WTC11 (cell line): ENCODE measurements at regions not wholly inside any gene's neighbourhood (a gene's known extent, or its start where the extent isn't known, plus 50 kb on each side); places are given as distances from the start of the nearest gene placed in this dataset.

Experiments used
- ATF2 ChIP-seq: sonication (generic); formaldehyde crosslinking; IDR thresholded peaks from 2 replicates; pipeline ENCODE4 v1.8.1; 2022; ENCODE audit warnings: low read depth, missing genetic modification reagents, borderline replicate concordance
- ESRRA ChIP-seq: sonication (generic); formaldehyde crosslinking; IDR thresholded peaks from 2 replicates; pipeline ENCODE4 v1.8.1; 2022; ENCODE audit warnings: mild to moderate bottlenecking, missing genetic modification reagents, borderline replicate concordance
- HMGA2 ChIP-seq: fragments of 250-450 bp; sonication (Bioruptor Pico); IDR thresholded peaks from 2 replicates; pipeline ENCODE4 v1.4.0; 2021; ENCODE audit warnings: mild to moderate bottlenecking, moderate library complexity
- NFATC4 ChIP-seq: fragments of 250-450 bp; sonication (Bioruptor Pico); IDR thresholded peaks from 2 replicates; pipeline ENCODE4 v1.9.0; 2021; ENCODE audit warnings: mild to moderate bottlenecking
- PRDM15 ChIP-seq: sonication (generic); formaldehyde crosslinking; IDR thresholded peaks from 2 replicates; pipeline ENCODE4 v1.8.0; 2022; ENCODE audit warnings: missing genetic modification reagents
- TEAD4 ChIP-seq: sonication (generic); formaldehyde crosslinking; IDR thresholded peaks from 2 replicates; pipeline ENCODE4 v1.8.0; 2022; ENCODE audit warnings: mild to moderate bottlenecking, missing genetic modification reagents
- USF1 ChIP-seq: sonication (generic); formaldehyde crosslinking; IDR thresholded peaks from 2 replicates; pipeline ENCODE4 v1.8.0; 2022; ENCODE audit warnings: mild to moderate bottlenecking, missing genetic modification reagents
- ZNF416 ChIP-seq: fragments of 250-450 bp; sonication (Bioruptor Pico); IDR thresholded peaks from 2 replicates; pipeline ENCODE4 v1.9.0; 2021; ENCODE audit warnings: mild to moderate bottlenecking, inconsistent platforms
- TF ChIP-seq, protein P1 (sequence below): fragments of 200-600 bp; IDR thresholded peaks from 2 replicates; pipeline ENCODE4 v1.8.0; 2022; ENCODE audit warnings: antibody characterized with exemption
- TF ChIP-seq, protein P2 (sequence below): sonication (generic); formaldehyde crosslinking; IDR thresholded peaks from 2 replicates; pipeline ENCODE4 v1.8.0; 2022; ENCODE audit warnings: mild to moderate bottlenecking, missing genetic modification reagents
- TF ChIP-seq, protein P3 (sequence below): sonication (generic); formaldehyde crosslinking; IDR thresholded peaks from 2 replicates; pipeline ENCODE4 v1.8.1; 2022; ENCODE audit warnings: mild to moderate bottlenecking, missing genetic modification reagents, moderate library complexity, borderline replicate concordance
- TF ChIP-seq, protein P4 (sequence below): sonication (generic); formaldehyde crosslinking; conservative IDR thresholded peaks from 2 replicates; pipeline ENCODE4 v1.8.1; 2023; ENCODE audit warnings: mild to moderate bottlenecking, low read depth, missing genetic modification reagents, moderate library complexity
- TF ChIP-seq, protein P5 (sequence below): sonication (generic); formaldehyde crosslinking; IDR thresholded peaks from 2 replicates; pipeline ENCODE4 v1.8.1; 2023; ENCODE audit warnings: mild to moderate bottlenecking, missing genetic modification reagents, moderate library complexity

DNA sequence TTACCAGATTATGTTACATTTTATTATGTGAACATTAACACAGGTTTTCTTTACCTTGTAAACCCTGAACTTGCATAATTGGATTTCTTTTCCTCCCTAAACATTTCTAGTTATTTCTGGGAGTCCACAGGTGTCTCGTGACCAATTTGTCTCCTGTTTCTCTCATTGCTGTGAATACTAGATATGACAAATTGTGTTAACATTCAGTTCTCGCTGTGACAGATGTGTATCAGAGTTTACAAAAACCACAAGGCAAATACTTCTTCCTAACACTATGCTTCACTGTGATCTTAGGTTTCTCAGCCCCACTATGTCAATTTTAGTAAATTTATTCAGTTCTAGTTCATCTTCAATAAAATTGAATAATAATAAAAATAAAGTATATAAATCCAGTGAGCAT, 1554.9 kb downstream of the EFNB2 start:
- no peak for TF ChIP-seq USF1
- TF ChIP-seq NFATC4 (CRISPR knock-in tag): no peak
- TF ChIP-seq, protein P1, sequence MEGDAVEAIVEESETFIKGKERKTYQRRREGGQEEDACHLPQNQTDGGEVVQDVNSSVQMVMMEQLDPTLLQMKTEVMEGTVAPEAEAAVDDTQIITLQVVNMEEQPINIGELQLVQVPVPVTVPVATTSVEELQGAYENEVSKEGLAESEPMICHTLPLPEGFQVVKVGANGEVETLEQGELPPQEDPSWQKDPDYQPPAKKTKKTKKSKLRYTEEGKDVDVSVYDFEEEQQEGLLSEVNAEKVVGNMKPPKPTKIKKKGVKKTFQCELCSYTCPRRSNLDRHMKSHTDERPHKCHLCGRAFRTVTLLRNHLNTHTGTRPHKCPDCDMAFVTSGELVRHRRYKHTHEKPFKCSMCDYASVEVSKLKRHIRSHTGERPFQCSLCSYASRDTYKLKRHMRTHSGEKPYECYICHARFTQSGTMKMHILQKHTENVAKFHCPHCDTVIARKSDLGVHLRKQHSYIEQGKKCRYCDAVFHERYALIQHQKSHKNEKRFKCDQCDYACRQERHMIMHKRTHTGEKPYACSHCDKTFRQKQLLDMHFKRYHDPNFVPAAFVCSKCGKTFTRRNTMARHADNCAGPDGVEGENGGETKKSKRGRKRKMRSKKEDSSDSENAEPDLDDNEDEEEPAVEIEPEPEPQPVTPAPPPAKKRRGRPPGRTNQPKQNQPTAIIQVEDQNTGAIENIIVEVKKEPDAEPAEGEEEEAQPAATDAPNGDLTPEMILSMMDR: no peak
- TF ChIP-seq, protein P2, sequence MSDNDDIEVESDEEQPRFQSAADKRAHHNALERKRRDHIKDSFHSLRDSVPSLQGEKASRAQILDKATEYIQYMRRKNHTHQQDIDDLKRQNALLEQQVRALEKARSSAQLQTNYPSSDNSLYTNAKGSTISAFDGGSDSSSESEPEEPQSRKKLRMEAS: no peak
- no peak for TF ChIP-seq HMGA2 (CRISPR knock-in tag)
- TF ChIP-seq, protein P3, sequence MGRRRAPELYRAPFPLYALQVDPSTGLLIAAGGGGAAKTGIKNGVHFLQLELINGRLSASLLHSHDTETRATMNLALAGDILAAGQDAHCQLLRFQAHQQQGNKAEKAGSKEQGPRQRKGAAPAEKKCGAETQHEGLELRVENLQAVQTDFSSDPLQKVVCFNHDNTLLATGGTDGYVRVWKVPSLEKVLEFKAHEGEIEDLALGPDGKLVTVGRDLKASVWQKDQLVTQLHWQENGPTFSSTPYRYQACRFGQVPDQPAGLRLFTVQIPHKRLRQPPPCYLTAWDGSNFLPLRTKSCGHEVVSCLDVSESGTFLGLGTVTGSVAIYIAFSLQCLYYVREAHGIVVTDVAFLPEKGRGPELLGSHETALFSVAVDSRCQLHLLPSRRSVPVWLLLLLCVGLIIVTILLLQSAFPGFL: no peak
- TF ChIP-seq, protein P4, sequence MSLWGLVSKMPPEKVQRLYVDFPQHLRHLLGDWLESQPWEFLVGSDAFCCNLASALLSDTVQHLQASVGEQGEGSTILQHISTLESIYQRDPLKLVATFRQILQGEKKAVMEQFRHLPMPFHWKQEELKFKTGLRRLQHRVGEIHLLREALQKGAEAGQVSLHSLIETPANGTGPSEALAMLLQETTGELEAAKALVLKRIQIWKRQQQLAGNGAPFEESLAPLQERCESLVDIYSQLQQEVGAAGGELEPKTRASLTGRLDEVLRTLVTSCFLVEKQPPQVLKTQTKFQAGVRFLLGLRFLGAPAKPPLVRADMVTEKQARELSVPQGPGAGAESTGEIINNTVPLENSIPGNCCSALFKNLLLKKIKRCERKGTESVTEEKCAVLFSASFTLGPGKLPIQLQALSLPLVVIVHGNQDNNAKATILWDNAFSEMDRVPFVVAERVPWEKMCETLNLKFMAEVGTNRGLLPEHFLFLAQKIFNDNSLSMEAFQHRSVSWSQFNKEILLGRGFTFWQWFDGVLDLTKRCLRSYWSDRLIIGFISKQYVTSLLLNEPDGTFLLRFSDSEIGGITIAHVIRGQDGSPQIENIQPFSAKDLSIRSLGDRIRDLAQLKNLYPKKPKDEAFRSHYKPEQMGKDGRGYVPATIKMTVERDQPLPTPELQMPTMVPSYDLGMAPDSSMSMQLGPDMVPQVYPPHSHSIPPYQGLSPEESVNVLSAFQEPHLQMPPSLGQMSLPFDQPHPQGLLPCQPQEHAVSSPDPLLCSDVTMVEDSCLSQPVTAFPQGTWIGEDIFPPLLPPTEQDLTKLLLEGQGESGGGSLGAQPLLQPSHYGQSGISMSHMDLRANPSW (CRISPR knock-in tag): no peak
- TF ChIP-seq PRDM15 (CRISPR knock-in tag): no peak
- TF ChIP-seq ZNF416 (CRISPR knock-in tag): no peak
- no peak for TF ChIP-seq ATF2 (CRISPR knock-in tag)
- TF ChIP-seq ESRRA (CRISPR knock-in tag): no peak
- TF ChIP-seq, protein P5, sequence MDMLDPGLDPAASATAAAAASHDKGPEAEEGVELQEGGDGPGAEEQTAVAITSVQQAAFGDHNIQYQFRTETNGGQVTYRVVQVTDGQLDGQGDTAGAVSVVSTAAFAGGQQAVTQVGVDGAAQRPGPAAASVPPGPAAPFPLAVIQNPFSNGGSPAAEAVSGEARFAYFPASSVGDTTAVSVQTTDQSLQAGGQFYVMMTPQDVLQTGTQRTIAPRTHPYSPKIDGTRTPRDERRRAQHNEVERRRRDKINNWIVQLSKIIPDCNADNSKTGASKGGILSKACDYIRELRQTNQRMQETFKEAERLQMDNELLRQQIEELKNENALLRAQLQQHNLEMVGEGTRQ (CRISPR knock-in tag): no peak
- TF ChIP-seq TEAD4 (CRISPR knock-in tag): no peak
